Stromal cell of bone marrow (primary cell): ENCODE measurements at regions not wholly inside any gene's neighbourhood (a gene's known extent, or its start where the extent isn't known, plus 50 kb on each side); places are given as distances from the start of the nearest gene placed in this dataset.

ENCODE experiments used
- DNase-seq: peaks from one replicate; pipeline ENCODE4 v3.0.0-alpha.2; 2012; ENCODE audit warnings: low read depth

DNA sequence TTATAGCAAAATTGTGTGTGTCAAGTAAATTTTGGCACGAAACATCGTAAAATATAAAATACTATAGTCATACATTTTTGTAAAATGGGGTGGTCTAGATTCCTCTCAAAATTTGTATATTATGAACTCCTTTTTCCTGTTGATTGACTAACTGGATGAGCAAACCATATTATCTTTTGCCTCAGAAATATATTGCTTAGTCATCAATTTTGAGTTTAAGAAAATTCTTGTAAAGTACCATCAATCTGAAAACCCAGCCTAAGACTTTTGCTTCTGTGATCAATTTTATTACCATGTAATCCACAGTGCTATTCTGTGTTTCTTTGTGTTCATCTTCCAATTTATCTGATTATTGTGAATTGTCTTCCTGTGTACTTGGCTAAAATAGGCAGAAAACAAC, 98.0 kb upstream of the PCDH18 start:
- DNase-seq = no peak

DNA sequence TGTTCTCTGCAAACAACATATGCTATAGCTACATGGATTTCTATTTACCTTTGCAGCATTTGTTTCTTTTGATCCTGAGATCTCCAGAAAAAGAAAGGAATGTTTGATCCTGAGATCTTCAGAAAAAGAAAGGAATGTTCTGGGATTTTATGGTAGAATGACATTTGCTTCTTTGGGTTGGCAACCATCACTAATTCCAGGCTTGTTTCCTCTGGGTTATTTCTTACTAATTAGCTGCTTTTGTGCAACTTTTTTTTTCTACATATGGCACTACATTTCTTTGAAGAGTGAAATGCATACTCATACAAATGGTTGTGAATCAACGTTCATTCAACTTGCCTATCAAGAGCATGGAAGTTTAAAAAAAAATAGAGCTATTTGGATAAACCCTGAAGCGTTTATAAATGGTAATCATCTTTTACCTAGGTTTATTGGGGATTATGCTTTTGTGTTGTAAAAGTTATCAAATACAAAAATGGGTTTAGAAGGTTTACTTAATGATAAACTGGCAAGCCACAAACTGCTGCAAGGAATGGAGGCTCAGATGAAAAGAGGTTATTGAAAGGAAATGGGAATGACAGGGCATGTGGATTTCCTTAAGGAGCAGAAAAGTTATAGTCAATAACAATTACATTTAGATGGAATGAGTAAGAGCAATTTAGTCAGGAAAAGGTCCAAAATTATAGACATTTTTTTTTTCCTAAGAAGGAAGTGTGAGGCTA, 95.6 kb upstream of the PCDH18 start:
- DNase-seq = no peak

DNA sequence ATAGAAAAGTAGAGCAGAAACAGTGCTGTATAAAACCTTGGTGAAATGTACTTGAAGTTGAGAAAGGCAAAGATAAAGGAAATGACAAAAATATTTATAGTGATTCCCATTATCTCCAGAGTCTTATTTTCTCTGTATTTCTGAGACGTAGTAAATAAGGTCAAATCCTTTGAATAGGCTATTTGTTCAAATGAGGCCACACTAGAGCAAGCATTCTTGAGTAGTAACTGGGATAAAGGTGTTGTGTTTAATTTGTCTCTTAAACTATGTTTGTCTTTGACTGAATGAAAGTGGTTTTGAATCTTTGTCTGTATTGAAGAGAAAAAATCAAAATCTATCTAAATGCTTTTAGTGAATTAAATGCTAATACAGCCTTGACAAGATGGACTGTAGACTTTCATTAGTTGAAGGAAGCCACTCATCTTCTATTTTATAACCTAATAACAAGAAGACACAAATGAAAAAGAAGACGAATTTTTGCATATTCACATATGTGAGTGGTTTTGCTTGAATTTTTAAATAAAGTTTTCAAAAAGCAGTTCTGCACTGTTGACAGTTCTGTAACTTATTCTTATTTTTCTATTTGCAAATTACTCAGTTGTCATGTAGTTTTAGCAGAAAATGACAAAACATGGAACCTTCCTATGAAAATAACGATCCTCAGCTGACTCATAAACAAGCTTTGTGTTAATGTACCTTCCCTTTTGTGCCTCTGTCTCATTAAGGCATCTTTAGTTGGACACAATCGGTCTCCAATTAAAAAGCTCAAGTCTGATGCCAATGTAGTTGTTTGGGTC, 94.8 kb upstream of the PCDH18 start:
- DNase-seq = no peak

DNA sequence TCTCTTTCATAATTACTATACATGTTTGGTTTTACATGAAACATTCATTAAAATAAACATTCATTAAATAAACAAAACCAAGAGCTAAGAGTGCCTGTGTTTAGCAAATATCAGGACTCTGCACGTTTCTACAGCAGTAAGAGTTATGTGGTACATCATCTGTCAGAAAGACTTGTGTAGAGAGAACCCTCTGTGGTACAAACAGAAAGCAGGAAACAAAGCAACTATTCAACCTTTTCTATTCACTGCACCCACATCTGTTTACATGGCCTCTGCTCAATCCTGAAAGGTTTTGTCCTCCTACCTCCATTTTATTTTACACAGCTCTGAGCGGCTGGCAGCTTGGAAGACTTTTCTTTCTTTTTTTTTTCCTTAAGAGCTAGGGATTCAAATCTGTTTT, 90.7 kb upstream of the PCDH18 start:
- DNase-seq = no peak

DNA sequence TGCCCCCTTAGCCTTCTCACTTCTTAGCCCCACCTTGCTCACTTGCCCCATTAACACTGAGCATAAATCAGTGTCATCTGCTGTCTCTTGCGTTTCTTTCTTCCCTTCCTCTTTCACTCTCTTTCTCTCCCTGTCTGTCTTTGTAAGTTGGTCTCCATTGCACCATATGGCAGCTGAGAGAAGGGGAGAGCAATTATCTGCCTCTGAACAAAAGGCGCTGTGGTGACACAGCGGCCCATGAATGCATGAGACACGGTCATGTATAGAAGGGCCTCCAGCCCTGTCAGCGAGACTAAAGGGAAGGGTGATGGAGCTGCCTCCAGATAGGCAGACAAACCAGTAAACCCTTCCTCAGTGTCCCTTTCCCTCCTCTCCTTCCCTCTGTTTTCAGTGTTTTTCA, 88.8 kb upstream of the PCDH18 start:
- DNase-seq = no peak

DNA sequence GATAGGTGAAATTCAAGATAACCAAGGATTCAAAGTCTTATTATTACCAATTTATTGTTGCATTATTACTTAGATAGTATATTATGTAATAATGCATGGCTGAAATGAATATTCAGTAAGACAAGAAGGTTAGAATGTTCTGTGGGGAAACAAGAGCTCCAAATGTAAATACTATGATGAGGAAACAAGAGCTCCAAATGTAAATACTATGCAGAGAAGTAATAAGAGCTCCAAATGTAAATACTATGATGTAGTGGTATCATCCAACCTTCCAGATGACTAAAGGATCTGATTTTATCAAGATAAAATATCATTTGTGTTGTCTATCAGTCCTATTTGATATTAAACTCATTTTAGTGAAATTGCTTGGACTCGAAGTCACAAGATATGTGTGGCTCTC, 82.2 kb upstream of the PCDH18 start:
- DNase-seq = no peak

DNA sequence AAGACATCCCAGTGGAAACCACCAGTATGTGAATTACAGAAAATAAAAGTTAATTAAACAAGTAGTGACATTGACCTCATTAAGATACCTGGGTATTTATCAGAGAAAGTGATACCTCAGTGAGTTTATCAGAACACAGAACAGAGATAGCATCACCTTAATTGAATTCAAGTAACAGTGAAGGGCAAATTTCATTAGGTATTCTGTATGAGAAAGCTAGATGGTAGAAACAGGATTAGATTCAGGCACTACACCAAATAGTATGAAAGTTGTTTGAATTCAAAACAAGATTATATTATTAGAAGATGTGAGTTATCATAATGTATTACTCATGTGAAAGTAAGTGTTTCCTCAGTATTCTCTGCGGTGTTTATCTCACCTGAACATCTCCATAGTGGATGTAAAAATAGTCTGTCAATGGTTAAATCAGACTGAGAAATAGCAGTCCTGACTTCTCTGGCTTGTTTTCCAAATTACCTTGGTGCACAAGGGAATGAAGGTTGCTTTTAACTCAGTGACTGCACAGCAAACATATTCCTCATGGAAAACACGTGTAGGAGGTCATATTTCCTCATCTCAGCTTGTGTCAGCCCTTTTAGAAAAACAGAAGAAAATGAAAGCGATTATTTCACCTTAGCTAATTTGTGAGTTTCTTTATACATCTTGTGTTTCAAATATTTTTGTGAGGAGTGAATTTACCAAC, 79.9 kb upstream of the PCDH18 start:
- DNase-seq = no peak

DNA sequence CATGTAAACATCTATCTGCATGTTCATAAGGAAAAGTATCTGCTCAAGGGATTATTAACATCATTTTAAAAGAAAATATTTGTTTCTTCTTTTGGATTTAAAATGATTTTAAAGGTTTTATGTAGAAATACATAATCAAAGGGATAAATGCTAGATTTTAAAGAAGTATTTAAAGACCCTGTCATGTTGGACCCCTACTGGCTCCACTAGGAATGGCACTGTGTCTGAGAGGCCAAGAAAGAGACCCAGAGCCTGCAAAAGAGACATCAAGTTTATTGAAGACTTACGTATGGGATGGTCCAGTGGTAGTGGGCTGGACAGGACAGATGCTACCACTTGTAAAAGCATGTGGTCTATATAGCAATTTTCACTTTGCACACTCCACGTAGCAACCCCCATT, 78.7 kb upstream of the PCDH18 start:
- DNase-seq = no peak

DNA sequence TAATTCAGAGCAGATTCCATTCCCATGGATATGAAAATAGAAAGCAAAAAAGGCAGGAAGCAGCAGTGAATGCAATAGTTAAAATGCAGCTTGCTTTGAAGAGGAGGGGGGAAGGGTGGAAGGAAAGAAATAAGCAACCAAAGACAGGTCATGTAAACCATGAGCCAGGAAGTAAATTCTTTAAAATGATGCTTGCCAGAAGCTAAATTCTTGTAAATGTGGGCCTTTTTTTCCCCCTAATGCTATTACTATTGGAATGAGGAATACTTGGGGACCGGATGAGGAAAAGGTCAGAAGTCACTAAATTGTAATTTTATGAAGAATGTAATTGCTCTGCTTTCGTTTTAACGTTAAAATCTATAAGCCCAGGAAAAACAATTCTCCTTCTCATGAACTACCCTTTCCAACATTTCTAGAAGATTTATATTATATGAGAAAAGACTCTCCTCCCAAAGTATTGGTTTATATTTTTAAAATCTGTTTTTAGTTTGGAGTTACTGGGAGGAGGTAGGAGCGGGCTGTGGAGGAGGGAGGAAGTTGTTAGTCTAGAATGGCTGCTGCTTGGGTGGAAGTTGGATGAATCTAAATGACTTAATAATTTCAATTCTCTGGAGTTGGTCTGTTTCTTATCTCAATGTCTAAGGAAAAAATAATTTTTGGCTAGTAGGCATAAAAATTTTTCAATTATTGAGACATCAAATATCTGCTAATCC, 77.6 kb upstream of the PCDH18 start:
- DNase-seq = no peak

DNA sequence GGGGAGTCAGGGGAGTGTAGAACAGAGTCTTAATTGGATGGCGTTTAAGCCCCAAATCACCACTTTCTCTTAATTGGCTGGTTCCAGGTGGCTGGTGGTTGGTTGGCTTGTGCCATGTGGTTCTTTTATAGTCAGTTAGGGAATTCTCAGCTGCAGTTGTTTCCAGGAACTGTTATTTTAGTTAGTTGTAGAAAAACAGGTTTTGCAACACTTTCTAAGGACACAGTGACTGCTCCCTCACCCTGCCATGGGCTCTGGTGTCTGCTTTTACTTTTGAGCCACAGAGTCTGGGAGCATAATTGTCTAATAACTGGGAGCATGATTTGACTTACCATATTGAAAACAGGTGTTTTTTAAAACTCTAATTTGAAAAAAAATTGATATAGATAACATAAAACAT, 75.8 kb upstream of the PCDH18 start:
- no peak for DNase-seq

DNA sequence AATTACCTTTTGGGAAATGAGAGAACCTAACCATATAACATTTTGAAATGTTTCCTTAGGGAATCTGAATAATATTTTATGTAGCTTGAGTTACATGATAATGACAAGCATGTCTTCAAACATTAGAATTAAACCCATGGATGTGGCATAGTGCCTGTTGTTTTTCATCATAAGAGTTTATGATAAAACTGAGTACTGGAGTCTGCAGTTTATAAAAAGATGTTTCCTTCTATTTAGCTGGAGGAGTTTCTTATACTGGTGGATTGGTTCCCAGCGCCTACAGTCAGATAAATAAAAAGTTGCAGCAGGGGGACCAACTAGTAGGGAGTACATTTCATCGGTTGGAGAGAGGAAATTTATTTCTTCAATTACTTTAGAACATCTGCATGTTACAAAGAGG, 70.1 kb upstream of the PCDH18 start:
- no peak for DNase-seq

DNA sequence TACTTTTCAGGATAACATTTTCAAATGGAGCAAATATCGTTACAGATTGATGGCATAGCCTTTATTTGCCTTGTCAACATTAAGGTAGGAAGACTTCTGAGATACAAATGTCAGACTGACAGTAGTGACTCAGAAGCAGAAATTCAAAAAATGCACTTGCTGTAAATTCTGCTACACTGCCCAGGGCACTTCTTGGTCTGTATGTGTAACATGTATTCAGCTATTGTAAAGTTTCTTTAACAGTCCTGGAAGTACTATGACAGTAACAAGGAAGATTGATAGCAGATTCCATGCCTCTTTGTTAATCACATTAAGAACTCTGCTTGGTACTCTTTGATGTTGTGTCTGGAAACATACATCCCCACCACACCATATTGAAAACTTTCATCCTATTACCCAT, 69.6 kb upstream of the PCDH18 start:
- no peak for DNase-seq

DNA sequence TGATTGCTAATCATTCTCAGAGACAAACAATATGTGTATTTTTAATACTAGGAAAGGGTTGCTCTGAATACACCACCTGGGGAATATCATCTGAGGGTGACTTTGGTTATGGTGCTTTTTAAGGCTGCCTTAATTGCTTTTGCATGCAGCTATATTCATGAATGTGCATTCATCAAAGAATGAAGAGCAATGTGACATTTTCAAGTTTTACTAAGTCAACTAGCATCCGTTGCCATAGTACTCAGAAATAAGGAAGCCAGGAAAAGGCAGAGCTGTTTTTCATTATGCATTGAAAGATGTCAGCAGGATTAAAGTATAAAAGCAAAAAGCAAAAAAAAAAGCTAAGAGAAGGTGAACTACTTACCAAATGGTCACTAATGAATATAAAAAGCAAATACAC, 67.4 kb upstream of the PCDH18 start:
- no peak for DNase-seq

DNA sequence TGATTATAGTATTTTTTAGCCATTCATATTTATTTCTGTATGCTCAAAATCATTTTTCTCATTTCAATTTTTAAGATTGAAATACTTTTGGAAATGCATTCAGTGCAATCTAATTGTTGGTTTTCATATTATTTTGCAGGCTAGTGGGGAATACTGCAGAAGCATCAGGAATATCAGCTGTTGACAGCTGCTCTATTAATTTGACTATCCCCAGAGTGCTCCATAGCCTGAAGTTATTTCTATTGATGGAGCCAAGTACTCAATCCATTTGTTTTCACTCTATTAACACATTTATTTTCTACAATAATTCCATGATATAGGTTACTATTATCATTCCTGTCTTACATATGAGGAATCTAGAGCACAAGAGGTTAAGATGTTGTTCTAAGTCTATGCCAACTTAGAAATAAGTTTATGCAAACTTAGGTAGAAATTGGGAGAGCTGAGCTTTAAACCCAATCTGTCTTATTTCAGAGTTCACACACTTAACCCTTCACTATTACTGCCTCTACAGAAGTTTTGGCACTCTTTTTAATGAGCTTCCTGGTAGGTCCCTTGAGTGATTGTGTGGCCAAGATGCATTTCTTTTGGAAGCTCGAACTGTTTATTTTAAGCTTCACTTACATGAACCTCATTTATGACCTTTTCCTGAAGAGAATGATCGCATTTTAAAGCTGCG, 65.6 kb upstream of the PCDH18 start:
- no peak for DNase-seq

DNA sequence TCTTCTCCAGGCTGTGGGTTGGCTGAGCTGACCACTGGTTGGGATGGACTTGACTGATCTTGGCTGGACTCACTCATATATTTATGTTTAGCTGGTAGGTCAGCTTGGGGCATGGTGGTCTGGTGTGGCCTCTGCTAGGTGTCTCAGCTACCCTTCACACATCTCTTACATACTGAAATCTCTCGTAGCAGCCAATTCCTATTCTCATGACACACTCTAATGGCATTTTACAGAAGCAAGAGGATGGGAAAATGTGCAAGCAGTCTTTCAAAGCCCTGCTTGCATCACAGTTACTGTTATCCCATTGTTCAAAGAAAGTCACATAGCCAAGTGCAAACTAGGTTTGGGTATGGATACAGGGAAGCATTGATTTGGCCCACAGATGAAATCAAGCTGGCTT, 55.5 kb upstream of the PCDH18 start:
- DNase-seq = no peak

DNA sequence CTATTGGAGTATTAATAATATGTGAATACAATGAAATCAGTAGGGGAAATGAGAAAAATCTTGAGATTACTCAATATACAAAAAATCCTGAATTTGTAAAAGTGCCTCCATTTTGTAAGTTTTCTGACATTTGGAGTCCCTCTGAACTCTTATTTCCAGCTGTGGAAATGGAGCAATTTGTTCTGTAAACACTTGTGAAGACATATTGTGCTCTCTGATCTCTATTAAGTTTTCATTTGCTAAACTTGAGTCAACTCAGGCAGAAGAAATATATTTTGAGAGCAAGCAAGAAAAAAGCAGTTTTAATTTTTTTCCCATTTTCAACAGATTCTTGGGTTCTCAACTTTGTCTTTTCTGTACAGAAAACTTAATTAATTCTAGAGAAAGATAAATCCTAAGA, 51.4 kb upstream of the PCDH18 start:
- no peak for DNase-seq
